Upper lobe of left lung (tissue), 4 donors: ENCODE measurements at regions not wholly inside any gene's neighbourhood (a gene's known extent, or its start where the extent isn't known, plus 50 kb on each side); places are given as distances from the start of the nearest gene placed in this dataset.

Experiments used
- EP300 ChIP-seq, 4 donors: sonication (generic); formaldehyde crosslinking; IDR thresholded peaks; one replicate each; pipeline ENCODE4 v1.5.1; 2017; ENCODE audit warnings: antibody characterized with exemption in 4 of 4, control low read depth in 2 of 4
- POLR2A ChIP-seq, 4 donors: fragments of 450-650 bp; IDR thresholded peaks; one replicate each; pipeline ENCODE4 v1.5.1; 2016 to 2017; ENCODE audit warnings: antibody characterized with exemption in 4 of 4, mild to moderate bottlenecking in 2 of 4
- POLR2AphosphoS5 ChIP-seq, 2 donors: sonication (generic); formaldehyde crosslinking; IDR thresholded peaks; one replicate each; pipeline ENCODE4 v1.5.1; 2017; ENCODE audit warnings: antibody characterized with exemption in 2 of 2
- TF ChIP-seq, protein P1 (sequence below), 6 experiments: fragments of 450-650 bp in 4 of 6; fragments of 200-600 bp in 2 of 6; sonication (generic) in 2 of 6; IDR thresholded peaks; one replicate each; pipeline ENCODE4 v1.5.1; 2016 to 2019; ENCODE audit warnings: antibody characterized with exemption in 6 of 6

- TF ChIP-seq, protein P1, sequence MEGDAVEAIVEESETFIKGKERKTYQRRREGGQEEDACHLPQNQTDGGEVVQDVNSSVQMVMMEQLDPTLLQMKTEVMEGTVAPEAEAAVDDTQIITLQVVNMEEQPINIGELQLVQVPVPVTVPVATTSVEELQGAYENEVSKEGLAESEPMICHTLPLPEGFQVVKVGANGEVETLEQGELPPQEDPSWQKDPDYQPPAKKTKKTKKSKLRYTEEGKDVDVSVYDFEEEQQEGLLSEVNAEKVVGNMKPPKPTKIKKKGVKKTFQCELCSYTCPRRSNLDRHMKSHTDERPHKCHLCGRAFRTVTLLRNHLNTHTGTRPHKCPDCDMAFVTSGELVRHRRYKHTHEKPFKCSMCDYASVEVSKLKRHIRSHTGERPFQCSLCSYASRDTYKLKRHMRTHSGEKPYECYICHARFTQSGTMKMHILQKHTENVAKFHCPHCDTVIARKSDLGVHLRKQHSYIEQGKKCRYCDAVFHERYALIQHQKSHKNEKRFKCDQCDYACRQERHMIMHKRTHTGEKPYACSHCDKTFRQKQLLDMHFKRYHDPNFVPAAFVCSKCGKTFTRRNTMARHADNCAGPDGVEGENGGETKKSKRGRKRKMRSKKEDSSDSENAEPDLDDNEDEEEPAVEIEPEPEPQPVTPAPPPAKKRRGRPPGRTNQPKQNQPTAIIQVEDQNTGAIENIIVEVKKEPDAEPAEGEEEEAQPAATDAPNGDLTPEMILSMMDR (IDR thresholded peaks at IDR 0.05), result no peak
- TF ChIP-seq POLR2AphosphoS5 (IDR thresholded peaks at IDR 0.05), result no peak
- no peak for TF ChIP-seq POLR2A (IDR thresholded peaks at IDR 0.05)
- TF ChIP-seq EP300 (IDR thresholded peaks at IDR 0.05), result no peak
Observed at GRCh38 chr11:98180921-98181320, 839.8 kb upstream of the CNTN5 start.
